ENCODE measurements at regions not wholly inside any gene's neighbourhood (a gene's known extent, or its start where the extent isn't known, plus 50 kb on each side); places are given as distances from the start of the nearest gene placed in this dataset.

DNA sequence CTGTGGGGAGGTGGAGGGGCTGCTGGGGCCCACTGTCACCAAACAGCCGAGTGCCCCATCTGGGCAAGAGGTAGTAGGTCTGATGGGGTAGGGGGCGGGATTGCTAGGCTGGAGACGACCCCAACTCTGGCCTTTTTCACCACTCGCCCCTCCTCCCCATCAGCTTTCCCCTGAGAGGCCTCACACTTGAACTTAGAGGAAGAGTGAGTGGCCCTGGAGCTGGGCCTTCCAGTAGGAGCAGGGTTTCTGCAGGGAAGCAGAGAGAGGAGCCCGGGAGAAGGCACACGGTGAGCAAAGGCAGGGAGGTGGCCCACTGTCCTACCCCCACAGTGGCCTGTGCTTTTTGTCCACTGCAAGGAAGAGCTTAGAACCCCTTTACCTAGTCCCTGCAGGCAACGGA lies 111.9 kb upstream of the WNT4 start:
- TF ChIP-seq MAX (IDR thresholded peaks at IDR 0.05) (no peak), FOXM1 (IDR thresholded peaks at IDR 0.05; ENCODE audit: borderline replicate concordance, low read depth) (no peak), EGR1 (IDR thresholded peaks at IDR 0.05) (no peak), NFIC (IDR thresholded peaks at IDR 0.05) (no peak), RAD21 (IDR thresholded peaks at IDR 0.05; ENCODE audit: low read depth) (no peak)

Data from Ishikawa (cell line).